ENCODE measurements at regions not wholly inside any gene's neighbourhood (a gene's known extent, or its start where the extent isn't known, plus 50 kb on each side); places are given as distances from the start of the nearest gene placed in this dataset.

DNA sequence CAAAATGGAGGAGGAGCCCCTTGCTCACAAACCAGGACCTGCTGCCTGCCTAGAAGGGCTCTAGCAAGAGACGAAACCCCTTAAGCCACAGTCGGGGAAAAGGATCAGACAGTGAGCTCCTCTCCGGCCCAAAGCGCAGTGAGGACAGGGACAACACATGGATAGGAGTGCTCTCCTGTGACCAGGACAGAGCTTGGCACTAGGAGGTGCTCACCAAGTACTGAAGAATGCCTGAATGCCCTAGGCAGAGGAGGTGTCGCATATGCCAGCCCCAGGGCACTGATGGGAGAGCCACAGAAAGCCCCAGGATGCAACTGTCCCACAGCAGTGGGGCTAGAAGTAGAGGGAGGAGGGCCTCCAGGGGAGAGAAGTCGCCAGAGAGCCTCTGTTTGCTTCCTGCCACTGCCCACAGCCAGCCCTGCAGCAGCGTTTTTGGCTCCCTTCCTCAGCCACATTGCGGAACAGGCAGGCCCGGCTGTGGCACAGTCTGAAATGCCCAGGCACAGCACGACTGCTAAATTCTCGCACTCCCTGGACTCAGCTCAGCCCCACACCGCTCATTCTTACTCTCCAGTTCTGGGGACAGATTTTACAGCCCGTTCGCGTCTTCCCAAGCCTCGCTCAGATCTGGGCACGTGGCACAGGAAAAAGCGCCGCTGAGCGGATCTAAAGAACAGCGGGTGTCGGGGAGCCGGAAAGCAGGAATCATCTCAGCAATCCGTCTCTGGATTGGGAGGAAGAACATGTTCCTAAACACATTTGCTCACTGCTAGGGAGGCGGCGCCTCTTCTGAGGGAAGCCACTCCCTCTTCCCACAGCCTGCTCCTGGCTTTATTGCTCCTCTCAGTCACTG, 98.7 kb upstream of the POU3F3 start (continued):
- TF ChIP-seq, protein P1, sequence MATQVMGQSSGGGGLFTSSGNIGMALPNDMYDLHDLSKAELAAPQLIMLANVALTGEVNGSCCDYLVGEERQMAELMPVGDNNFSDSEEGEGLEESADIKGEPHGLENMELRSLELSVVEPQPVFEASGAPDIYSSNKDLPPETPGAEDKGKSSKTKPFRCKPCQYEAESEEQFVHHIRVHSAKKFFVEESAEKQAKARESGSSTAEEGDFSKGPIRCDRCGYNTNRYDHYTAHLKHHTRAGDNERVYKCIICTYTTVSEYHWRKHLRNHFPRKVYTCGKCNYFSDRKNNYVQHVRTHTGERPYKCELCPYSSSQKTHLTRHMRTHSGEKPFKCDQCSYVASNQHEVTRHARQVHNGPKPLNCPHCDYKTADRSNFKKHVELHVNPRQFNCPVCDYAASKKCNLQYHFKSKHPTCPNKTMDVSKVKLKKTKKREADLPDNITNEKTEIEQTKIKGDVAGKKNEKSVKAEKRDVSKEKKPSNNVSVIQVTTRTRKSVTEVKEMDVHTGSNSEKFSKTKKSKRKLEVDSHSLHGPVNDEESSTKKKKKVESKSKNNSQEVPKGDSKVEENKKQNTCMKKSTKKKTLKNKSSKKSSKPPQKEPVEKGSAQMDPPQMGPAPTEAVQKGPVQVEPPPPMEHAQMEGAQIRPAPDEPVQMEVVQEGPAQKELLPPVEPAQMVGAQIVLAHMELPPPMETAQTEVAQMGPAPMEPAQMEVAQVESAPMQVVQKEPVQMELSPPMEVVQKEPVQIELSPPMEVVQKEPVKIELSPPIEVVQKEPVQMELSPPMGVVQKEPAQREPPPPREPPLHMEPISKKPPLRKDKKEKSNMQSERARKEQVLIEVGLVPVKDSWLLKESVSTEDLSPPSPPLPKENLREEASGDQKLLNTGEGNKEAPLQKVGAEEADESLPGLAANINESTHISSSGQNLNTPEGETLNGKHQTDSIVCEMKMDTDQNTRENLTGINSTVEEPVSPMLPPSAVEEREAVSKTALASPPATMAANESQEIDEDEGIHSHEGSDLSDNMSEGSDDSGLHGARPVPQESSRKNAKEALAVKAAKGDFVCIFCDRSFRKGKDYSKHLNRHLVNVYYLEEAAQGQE (IDR thresholded peaks at IDR 0.05) = no peak
- TF ChIP-seq ZFP36 (IDR thresholded peaks at IDR 0.05; ENCODE audit: borderline replicate concordance, partially characterized antibody) (no peak), HEYL (CRISPR knock-in tag; IDR thresholded peaks at IDR 0.05) (no peak), NPAS2 (CRISPR knock-in tag; IDR thresholded peaks at IDR 0.05; ENCODE audit: borderline replicate concordance) (no peak), NFE2L2 (conservative IDR thresholded peaks at IDR 0.05; ENCODE audit: low read length) (no peak)
- TF ChIP-seq, protein P2, sequence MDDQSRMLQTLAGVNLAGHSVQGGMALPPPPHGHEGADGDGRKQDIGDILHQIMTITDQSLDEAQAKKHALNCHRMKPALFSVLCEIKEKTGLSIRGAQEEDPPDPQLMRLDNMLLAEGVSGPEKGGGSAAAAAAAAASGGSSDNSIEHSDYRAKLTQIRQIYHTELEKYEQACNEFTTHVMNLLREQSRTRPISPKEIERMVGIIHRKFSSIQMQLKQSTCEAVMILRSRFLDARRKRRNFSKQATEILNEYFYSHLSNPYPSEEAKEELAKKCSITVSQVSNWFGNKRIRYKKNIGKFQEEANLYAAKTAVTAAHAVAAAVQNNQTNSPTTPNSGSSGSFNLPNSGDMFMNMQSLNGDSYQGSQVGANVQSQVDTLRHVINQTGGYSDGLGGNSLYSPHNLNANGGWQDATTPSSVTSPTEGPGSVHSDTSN (IDR thresholded peaks at IDR 0.05) = no peak

DNA sequence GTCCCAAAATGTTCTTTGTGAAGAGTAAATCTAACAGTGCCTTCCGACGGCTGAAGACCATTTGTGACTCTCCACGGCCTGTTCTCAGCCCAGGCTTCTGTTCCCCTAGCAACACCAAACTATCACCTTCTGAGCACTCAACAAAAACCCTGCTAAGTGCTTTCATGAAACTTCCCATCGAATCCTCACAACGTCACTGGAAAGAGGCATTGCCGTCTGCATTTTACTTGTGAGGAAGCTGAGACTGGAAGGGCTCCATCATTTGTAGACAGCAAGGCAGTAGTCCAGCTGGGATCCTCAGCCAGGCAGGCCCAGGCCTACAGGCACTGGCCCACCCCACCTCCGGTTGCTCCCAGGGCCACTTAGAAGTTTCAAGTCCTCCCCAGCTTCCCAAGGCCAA, 97.8 kb upstream of the POU3F3 start:
- ChIA-PET POLR2A (no interaction called here), CTCF (no interaction called here)
- no peak overlapping the region for H3K4me3 ChIP-seq
- no peaks in the 10 kb centered on the region for H3K9me3 ChIP-seq
- H3K4me1 ChIP-seq = no peaks in the 10 kb centered on the region
- WGBS (ENCODE audit: missing lambda C conversion rate) = 57% methylated on average over 7 of the region's 7 CpGs
- TF ChIP-seq, protein P3, sequence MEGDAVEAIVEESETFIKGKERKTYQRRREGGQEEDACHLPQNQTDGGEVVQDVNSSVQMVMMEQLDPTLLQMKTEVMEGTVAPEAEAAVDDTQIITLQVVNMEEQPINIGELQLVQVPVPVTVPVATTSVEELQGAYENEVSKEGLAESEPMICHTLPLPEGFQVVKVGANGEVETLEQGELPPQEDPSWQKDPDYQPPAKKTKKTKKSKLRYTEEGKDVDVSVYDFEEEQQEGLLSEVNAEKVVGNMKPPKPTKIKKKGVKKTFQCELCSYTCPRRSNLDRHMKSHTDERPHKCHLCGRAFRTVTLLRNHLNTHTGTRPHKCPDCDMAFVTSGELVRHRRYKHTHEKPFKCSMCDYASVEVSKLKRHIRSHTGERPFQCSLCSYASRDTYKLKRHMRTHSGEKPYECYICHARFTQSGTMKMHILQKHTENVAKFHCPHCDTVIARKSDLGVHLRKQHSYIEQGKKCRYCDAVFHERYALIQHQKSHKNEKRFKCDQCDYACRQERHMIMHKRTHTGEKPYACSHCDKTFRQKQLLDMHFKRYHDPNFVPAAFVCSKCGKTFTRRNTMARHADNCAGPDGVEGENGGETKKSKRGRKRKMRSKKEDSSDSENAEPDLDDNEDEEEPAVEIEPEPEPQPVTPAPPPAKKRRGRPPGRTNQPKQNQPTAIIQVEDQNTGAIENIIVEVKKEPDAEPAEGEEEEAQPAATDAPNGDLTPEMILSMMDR (IDR thresholded peaks at IDR 0.05) = no peak
- TF ChIP-seq ESRRA (IDR thresholded peaks at IDR 0.05; ENCODE audit: borderline replicate concordance, low read length) (no peak), RCOR1 (IDR thresholded peaks at IDR 0.05; ENCODE audit: low read depth, low read length) (no peak), CHD4 (IDR thresholded peaks at IDR 0.05; ENCODE audit: borderline replicate concordance) (no peak), HOXA7 (CRISPR knock-in tag; IDR thresholded peaks at IDR 0.05) (no peak), RAD21 (conservative IDR thresholded peaks at IDR 0.05 in 1 of 2, IDR thresholded peaks at IDR 0.05 in 1 of 2) (no peak), SMC3 (IDR thresholded peaks at IDR 0.05) (no peak), ZSCAN20 (CRISPR knock-in tag; IDR thresholded peaks at IDR 0.05) (no peak), CEBPB (IDR thresholded peaks at IDR 0.05) (no peak), HOXB5 (CRISPR knock-in tag; IDR thresholded peaks at IDR 0.05) (no peak), ZFP36 (IDR thresholded peaks at IDR 0.05; ENCODE audit: borderline replicate concordance, partially characterized antibody) (no peak), FOSB (CRISPR knock-in tag; IDR thresholded peaks at IDR 0.05) (no peak), JUNB (IDR thresholded peaks at IDR 0.05) (no peak), EP300 (IDR thresholded peaks at IDR 0.05) (no peak), BHLHE40 (IDR thresholded peaks at IDR 0.05; ENCODE audit: low read depth, low read length) (no peak)
- TF ChIP-seq, protein P4, sequence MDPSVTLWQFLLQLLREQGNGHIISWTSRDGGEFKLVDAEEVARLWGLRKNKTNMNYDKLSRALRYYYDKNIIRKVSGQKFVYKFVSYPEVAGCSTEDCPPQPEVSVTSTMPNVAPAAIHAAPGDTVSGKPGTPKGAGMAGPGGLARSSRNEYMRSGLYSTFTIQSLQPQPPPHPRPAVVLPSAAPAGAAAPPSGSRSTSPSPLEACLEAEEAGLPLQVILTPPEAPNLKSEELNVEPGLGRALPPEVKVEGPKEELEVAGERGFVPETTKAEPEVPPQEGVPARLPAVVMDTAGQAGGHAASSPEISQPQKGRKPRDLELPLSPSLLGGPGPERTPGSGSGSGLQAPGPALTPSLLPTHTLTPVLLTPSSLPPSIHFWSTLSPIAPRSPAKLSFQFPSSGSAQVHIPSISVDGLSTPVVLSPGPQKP (IDR thresholded peaks at IDR 0.05; ENCODE audit: low read depth, low read length) = no peak
- TF ChIP-seq, protein P5, sequence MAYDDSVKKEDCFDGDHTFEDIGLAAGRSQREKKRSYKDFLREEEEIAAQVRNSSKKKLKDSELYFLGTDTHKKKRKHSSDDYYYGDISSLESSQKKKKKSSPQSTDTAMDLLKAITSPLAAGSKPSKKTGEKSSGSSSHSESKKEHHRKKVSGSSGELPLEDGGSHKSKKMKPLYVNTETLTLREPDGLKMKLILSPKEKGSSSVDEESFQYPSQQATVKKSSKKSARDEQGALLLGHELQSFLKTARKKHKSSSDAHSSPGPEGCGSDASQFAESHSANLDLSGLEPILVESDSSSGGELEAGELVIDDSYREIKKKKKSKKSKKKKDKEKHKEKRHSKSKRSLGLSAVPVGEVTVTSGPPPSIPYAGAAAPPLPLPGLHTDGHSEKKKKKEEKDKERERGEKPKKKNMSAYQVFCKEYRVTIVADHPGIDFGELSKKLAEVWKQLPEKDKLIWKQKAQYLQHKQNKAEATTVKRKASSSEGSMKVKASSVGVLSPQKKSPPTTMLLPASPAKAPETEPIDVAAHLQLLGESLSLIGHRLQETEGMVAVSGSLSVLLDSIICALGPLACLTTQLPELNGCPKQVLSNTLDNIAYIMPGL (CRISPR knock-in tag; IDR thresholded peaks at IDR 0.05; ENCODE audit: borderline replicate concordance) = no peak
- TF ChIP-seq, protein P6, sequence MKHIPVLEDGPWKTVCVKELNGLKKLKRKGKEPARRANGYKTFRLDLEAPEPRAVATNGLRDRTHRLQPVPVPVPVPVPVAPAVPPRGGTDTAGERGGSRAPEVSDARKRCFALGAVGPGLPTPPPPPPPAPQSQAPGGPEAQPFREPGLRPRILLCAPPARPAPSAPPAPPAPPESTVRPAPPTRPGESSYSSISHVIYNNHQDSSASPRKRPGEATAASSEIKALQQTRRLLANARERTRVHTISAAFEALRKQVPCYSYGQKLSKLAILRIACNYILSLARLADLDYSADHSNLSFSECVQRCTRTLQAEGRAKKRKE (CRISPR knock-in tag; IDR thresholded peaks at IDR 0.05; ENCODE audit: low read depth) = no peak
- no peak overlapping the region for H3K4me2 ChIP-seq
- DNase-seq (ENCODE audit: low read depth in 1 of 2, low spot score in 1 of 2) = no peak
- no peak for FAIRE-seq
- no peak for ATAC-seq
- H3K27ac ChIP-seq = no peak overlapping the region
